ENCODE measurements at regions not wholly inside any gene's neighbourhood (a gene's known extent, or its start where the extent isn't known, plus 50 kb on each side); places are given as distances from the start of the nearest gene placed in this dataset.

GRCh38 chr3:89635137-89635536 is 527.7 kb downstream of the EPHA3 start (continued):
- no peak for TF ChIP-seq GABPA (IDR thresholded peaks at IDR 0.05; ENCODE audit: borderline replicate concordance, insufficient read depth, low read length)
- no peak for TF ChIP-seq SP4 (IDR thresholded peaks at IDR 0.05; ENCODE audit: low read length)
- TF ChIP-seq RXRA (IDR thresholded peaks at IDR 0.05; ENCODE audit: insufficient read depth, low read depth, low read length): no peak

Data from H1 (cell line).